NCI-H510A (cell line): ENCODE measurements at regions not wholly inside any gene's neighbourhood (a gene's known extent, or its start where the extent isn't known, plus 50 kb on each side); places are given as distances from the start of the nearest gene placed in this dataset.

Experiments used
- DNase-seq: peaks from one replicate; lab custom pipeline; 2025; lab: John Stamatoyannopoulos, UW

DNA sequence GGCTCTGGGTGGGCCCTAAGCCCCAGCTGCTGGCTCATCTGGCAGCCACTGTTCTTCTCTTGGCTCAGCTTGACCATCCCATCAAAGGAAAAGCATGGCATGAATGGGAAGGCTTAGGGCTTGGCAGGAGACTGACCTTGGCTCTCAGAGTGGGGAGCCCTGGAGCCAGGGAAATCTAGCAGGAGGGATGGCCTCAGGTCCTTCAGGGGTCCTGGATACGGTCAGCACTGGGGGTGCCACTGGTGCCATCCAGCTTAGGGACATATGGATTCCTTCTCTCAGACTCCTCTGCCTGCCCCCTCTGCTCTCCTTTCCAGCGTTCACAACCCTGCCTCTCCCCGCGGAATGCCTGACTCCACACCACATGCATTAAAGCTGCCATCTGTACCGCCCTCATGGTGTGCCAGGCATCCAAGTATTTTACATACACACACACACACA, 165.5 kb upstream of the HAAO start:
- DNase-seq: no peak

DNA sequence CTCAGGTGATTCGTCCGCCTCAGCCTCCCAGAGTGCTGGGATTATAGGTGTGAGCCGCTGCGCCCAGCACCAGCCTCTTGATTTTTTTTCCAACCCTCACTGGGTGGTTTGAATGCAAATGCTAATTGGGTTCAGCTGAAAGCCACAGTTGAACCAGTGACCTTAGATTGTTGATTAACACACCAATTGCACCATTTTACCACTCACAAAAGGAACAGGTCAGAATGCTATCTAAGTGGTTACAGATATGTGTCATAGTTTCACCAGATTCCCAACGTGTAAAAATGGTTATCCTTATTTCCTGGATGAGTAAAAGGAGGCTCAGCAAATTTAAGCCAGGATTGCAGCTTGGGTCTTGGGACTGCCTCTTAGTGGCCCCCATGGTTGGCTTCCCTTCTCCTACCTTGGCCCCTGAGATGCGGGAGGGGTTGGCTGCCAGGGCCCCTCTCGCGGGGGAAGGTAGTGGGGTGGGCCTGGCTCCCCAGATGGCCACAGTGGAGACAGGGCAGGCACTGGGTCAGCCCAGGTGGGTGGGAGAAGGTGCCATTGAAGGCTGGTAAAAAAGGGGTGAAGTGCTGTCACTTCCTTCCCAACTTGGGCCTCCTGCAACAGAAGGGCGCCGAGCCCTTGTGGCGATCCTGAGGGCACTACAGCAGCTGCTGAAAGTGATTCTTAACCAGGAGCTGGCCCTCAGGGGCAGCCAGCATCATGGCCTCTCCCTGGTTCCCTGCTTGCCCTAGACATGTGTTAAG, 164.9 kb upstream of the HAAO start:
- DNase-seq: no peak

- DNase-seq: no peak
Observed at GRCh38 chr2:42954227-42954962, 162.0 kb upstream of the HAAO start.

GRCh38 chr2:42953216-42953615, 160.8 kb upstream of the HAAO start:
- peak; percentile 40 for DNase-seq

DNA sequence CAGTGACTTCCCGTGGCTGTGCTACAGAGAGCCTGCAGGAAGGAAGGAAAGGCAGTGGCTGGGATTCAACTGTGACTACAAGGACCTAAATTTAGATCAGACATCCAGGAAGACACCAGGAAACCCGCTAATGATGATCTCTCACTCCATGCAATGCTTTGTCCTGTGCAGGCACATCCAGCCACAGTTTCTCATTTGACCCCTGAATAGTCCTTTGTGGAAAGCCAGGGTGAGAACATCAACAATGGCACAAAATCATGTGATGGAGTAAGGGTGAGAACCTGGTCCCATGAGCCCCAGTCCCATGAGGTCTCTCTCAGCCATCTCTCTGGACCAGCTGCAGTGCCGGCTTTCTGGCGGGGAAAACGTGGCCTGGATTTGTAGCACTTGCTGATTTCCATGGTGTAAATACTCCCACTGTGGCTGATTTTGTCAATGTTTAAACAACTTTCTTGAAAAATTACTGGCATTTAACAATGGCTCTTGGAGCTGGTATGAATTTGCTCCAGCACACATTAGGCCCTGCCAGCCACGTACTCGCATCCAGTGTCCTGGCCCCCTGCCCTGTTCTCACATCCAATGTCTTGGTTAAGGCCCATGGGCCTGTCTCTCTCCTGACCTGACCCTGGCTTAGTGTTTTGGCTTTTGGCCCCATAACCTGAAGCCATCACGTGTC, 159.0 kb upstream of the HAAO start:
- no peak for DNase-seq

DNA sequence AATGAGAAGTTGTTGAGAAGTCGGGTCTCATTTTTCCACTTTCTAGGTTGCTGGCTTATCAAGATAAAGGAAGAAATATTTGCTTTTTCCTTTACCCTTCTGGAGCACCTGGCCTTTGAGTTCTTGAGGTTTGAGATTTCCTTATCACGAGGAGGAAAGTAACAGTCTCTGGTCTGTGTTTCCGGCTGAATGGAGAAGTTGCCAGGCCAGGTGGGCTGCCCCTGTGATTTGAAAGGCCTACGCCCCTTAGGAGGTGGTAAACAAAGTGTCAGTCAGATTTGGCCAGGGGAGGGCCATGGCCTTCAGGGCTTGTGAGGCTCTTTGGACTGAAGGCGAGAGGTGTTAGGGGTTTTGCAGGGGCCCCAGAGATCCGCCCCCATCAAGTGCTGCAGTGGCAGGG, 156.7 kb upstream of the HAAO start:
- DNase-seq: no peak

- no peak for DNase-seq
Observed at GRCh38 chr2:42947809-42948600, 155.6 kb upstream of the HAAO start.

- DNase-seq: no peak
Observed at GRCh38 chr2:42944779-42945415, 152.5 kb upstream of the HAAO start.

- DNase-seq: no peak
Observed at GRCh38 chr2:42942990-42943493, 150.7 kb upstream of the HAAO start.

- no peak for DNase-seq
Observed at GRCh38 chr2:42942214-42942989, 150.0 kb upstream of the HAAO start.

GRCh38 chr2:42941633-42942176, 149.3 kb upstream of the HAAO start:
- no peak for DNase-seq

DNA sequence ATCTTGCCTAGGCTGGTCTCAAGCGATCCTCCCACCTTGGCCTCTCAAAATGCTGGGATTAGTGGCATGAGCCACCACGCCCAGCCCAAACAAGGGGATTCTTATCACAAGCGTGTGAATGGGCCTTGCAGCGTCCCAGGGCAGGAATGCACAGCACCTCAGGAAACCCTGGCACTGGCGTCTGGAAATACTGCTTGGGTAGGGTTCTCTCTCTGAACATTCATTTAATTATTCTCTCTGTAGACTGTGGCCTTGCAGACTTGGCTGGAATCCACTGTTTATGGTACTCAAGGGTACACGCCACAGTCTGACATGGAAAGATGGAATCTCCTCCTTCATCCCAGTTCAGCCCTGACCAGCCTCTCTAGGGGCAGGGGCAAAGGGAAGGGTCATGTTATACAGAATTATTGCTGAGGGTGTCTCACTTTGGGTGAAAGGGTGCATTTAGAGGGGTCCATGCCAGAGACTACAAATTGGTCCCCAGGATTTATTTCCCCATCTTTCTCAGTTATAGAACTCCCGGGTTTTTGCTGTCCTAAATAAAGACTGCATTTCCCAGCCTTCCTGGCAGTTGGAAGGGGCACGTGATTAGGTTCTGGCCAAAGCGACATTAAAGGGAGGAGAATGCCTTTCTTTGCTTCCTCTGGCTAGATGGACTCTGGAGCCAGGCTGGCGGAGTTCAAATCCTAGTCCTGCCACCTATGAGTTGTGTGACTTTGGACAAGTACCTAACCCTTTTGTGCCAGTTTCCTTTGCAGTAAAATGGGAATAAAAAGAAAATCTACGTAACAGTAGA, 147.2 kb upstream of the HAAO start:
- no peak for DNase-seq

GRCh38 chr2:42938671-42939370, 146.4 kb upstream of the HAAO start:
- no peak for DNase-seq

DNA sequence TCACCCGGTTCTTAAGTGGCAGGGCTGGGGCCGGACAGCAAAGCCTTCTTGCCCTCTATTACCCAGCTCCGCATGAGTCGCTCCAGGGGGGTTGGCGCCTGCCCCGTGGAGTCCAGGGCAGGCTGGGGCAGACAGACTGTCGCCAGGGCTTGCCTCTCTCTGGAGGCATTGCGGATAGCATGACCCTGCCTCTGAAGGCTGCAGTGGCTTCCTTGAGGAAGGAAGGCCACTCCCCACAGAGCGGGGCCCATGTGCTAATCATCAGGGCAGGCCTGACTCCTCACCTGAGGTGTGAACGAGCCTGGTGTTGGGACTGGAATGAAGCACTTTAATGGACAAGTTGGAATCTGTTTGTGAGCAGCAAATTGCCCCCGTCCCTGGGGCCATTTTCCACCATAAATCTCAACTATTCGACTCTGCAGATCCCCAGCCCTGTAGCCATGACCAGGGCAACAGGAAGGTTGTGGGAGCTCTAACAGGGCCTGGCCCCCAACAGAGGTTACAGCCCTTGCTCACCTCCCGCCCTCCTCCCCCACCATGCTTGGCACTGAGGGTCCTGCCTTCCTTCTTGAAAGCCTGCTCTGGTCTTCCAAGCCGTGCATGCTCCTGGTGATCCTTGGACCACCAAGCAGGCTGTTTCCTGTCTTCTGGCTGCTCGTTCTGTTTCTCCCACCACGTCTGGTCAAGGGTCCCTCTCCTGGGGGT, 144.9 kb upstream of the HAAO start:
- DNase-seq: no peak

DNA sequence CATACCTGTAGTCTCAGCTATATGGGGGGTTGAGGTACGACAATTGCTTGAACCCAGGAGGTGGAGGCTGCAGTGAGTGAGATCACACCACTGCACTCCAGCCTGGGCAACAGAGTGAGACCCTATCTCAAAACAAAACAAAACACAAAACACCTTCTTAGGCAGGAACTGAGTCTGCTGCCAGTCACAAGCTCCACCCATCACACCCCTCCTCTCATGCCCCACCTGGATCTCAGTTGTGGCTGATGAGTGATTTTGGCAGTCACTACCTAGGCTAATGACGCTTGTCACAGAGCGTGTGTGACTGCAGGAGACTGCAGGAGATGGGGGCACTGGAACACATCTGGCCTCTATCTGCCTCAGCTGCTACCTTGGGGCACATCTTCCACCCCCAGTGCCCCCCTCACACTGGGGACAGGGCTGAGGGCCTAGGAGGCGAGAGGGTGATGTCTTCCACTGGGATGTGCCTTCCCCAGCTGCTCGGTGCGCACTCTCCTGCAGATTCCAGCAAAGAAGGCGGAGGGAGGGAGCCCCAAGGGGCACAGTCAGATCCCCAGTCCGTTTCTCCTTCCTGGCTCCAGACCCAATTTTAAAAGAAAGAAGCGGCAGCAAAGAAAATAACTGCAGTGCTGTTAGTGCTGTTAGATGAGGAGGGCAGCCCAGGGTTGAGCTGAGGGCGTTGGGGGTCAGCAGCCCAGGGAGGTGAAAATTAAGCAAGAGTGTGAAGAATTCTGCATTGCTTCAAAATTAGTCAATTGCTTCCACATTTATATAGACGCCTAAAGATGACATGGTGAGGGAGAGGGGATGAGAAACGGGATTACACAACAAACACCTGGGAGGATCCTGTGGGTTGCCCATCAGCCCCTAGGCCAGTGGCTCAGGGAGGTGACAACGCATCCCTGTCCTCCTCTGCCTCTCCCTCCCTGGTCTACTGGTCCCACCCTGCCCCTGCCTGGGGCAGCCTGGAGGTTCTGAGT, 143.6 kb upstream of the HAAO start:
- DNase-seq: no peak

- no peak for DNase-seq
Observed at GRCh38 chr2:42934580-42935186, 142.3 kb upstream of the HAAO start.

- no peak for DNase-seq
Observed at GRCh38 chr2:42933824-42934254, 141.5 kb upstream of the HAAO start.
